Hepatocyte (in vitro differentiated cells): ENCODE measurements at regions not wholly inside any gene's neighbourhood (a gene's known extent, or its start where the extent isn't known, plus 50 kb on each side); places are given as distances from the start of the nearest gene placed in this dataset.
"Not testable (repeated sequence)": the region's sequence is repeated elsewhere in the genome, so short reads cannot be mapped to it uniquely, and the experiment has no call there.

Source experiments
- DNase-seq: peaks from one replicate; pipeline ENCODE4 v3.0.0-alpha.2; 2016; ENCODE audit warnings: low spot score
- H2AFZ ChIP-seq: fragments of 200-600 bp; sonication (generic); 2 replicates; pipeline ENCODE4 v1.6.0; 2016; ENCODE audit warnings: antibody characterized with exemption, mild to moderate bottlenecking
- H3K27ac ChIP-seq: fragments of 200-600 bp; sonication (generic); 2 replicates; pipeline ENCODE4 v1.5.1; 2016; ENCODE audit warnings: mild to moderate bottlenecking
- H3K27me3 ChIP-seq: fragments of 200-600 bp; sonication (generic); 2 replicates; pipeline ENCODE4 v1.6.1; 2016
- H3K36me3 ChIP-seq: fragments of 200-600 bp; sonication (generic); replicated peaks from 2 replicates; pipeline ENCODE4 v1.5.1; 2016; ENCODE audit warnings: low read depth; ENCODE audit not compliant: insufficient read depth
- H3K4me1 ChIP-seq: fragments of 200-600 bp; sonication (generic); 2 replicates; pipeline ENCODE4 v1.5.1; 2016; ENCODE audit warnings: mild to moderate bottlenecking, moderate library complexity; ENCODE audit not compliant: insufficient read depth
- H3K4me2 ChIP-seq: fragments of 200-600 bp; sonication (generic); 2 replicates; pipeline ENCODE4 v1.6.0; 2016
- H3K4me3 ChIP-seq: fragments of 200-600 bp; sonication (generic); 2 replicates; pipeline ENCODE4 v1.5.1; 2016; ENCODE audit warnings: mild to moderate bottlenecking
- H3K79me2 ChIP-seq: fragments of 200-600 bp; sonication (generic); 2 replicates; pipeline ENCODE4 v1.6.0; 2017; ENCODE audit warnings: mild to moderate bottlenecking
- H3K9me2 ChIP-seq: fragments of 200-600 bp; sonication (generic); replicated peaks from 2 replicates; pipeline ENCODE4 v1.6.0; 2017; ENCODE audit warnings: mild to moderate bottlenecking; ENCODE audit not compliant: insufficient read depth
- H3K9me3 ChIP-seq: fragments of 200-600 bp; sonication (generic); 2 replicates; pipeline ENCODE4 v1.5.1; 2016; ENCODE audit warnings: low read depth, mild to moderate bottlenecking
- H4K20me1 ChIP-seq: fragments of 200-600 bp; sonication (generic); 2 replicates; pipeline ENCODE4 v1.6.0; 2016; ENCODE audit warnings: mild to moderate bottlenecking; ENCODE audit not compliant: insufficient read depth, poor library complexity, severe bottlenecking
- CTCF ChIP-seq: fragments of 200-600 bp; sonication (generic); IDR thresholded peaks from 2 replicates; pipeline ENCODE4 v1.5.1; 2016; ENCODE audit warnings: antibody characterized with exemption, mild to moderate bottlenecking; ENCODE audit not compliant: poor library complexity
- EZH2 ChIP-seq: fragments of 200-600 bp; sonication (generic); IDR thresholded peaks from 2 replicates; pipeline ENCODE4 v1.6.1; 2016; ENCODE audit warnings: antibody characterized with exemption, mild to moderate bottlenecking, borderline replicate concordance
- EZH2phosphoT487 ChIP-seq: fragments of 200-600 bp; sonication (generic); IDR thresholded peaks from one replicate; pipeline ENCODE4 v1.6.1; 2018; ENCODE audit warnings: antibody characterized with exemption, mild to moderate bottlenecking, low read depth, moderate library complexity; ENCODE audit not compliant: unreplicated experiment, severe bottlenecking
- WGBS: methylation state at CpG from one replicate; pipeline ENCODE4 v1.1.6; 2016; ENCODE audit warnings: low lambda C conversion rate; ENCODE audit errors: missing lambda C conversion rate; 5-methylcytosine and 5-hydroxymethylcytosine counted together

- no peaks in the 10 kb centered on the region for H3K79me2 ChIP-seq
- no peaks in the 10 kb centered on the region for H3K9me3 ChIP-seq
- H3K27ac ChIP-seq: no peak overlapping the region
- no peak for DNase-seq
- TF ChIP-seq EZH2phosphoT487 (no peak), EZH2 (no peak), CTCF (no peak)
- H3K27me3 ChIP-seq: no peaks in the 10 kb centered on the region
- H3K4me1 ChIP-seq: no peaks in the 10 kb centered on the region
- H4K20me1 ChIP-seq: no peaks in the 10 kb centered on the region
- H3K4me2 ChIP-seq: no peak overlapping the region
- no peak overlapping the region for H3K4me3 ChIP-seq
- H3K36me3 ChIP-seq: no peaks in the 10 kb centered on the region
- H3K9me2 ChIP-seq: no peaks in the 10 kb centered on the region
- 81% methylated on average over 13 of the region's 13 CpGs for WGBS
- no peak overlapping the region for H2AFZ ChIP-seq
Measured at GRCh38 chr7:119724041-119724792, 548.8 kb upstream of the KCND2 start.

- H3K4me2 ChIP-seq: no peak overlapping the region
- no peak overlapping the region for H3K27ac ChIP-seq
- no peak for DNase-seq
- H3K79me2 ChIP-seq: no peaks in the 10 kb centered on the region
- no peak overlapping the region for H2AFZ ChIP-seq
- no peak for TF ChIP-seq EZH2phosphoT487
- no peak for TF ChIP-seq EZH2
- no peak for TF ChIP-seq CTCF
- H4K20me1 ChIP-seq: no peaks in the 10 kb centered on the region
- 90% methylated on average over 4 of the region's 4 CpGs for WGBS
- no peaks in the 10 kb centered on the region for H3K9me3 ChIP-seq
- H3K27me3 ChIP-seq: no peaks in the 10 kb centered on the region
- no peak overlapping the region for H3K4me3 ChIP-seq
- H3K36me3 ChIP-seq: no peaks in the 10 kb centered on the region
- no peaks in the 10 kb centered on the region for H3K9me2 ChIP-seq
- no peaks in the 10 kb centered on the region for H3K4me1 ChIP-seq
Measured at GRCh38 chr7:119733127-119733879, 539.7 kb upstream of the KCND2 start.

GRCh38 chr7:119737390-119737789 is 535.6 kb upstream of the KCND2 start:
- Histone ChIP-seq H3K9me3 (no peaks in the 10 kb centered on the region), H3K36me3 (no peaks in the 10 kb centered on the region), H2AFZ (no peak overlapping the region), H3K27ac (no peak overlapping the region), H3K4me3 (no peak overlapping the region), H3K79me2 (no peaks in the 10 kb centered on the region), H3K4me2 (no peak overlapping the region), H3K9me2 (no peaks in the 10 kb centered on the region), H4K20me1 (no peaks in the 10 kb centered on the region), H3K27me3 (no peaks in the 10 kb centered on the region), H3K4me1 (no peaks in the 10 kb centered on the region)
- no peak for DNase-seq
- no peak for TF ChIP-seq EZH2phosphoT487
- TF ChIP-seq EZH2: no peak
- TF ChIP-seq CTCF: no peak

GRCh38 chr7:119745280-119745679 is 527.7 kb upstream of the KCND2 start:
- DNase-seq, H3K36me3 ChIP-seq, H3K4me3 ChIP-seq, H4K20me1 ChIP-seq, H3K4me1 ChIP-seq, H3K79me2 ChIP-seq, H3K27me3 ChIP-seq, H2AFZ ChIP-seq, H3K27ac ChIP-seq, H3K9me3 ChIP-seq, H3K4me2 ChIP-seq, H3K9me2 ChIP-seq: not testable (repeated sequence)
- WGBS: 88% methylated on average over 1 of the region's 1 CpG
